Endothelial cell of umbilical vein (primary cell): ENCODE measurements at regions not wholly inside any gene's neighbourhood (a gene's known extent, or its start where the extent isn't known, plus 50 kb on each side); places are given as distances from the start of the nearest gene placed in this dataset.

ENCODE experiments used
- BruUV-seq: library from RNA; stranded (reverse); fragments of 400-500 nt; replicated peaks from 2 replicates; lab custom pipeline; 2021; lab: Mats Ljungman, UMichigan
- CTCF ChIA-PET: fragments of 300-600, 350-600 bp; sonication (Branson Sonifier 250); formaldehyde crosslinking; loops from one replicate; lab custom pipeline; 2021; ENCODE audit warnings: antibody characterized with exemption, inconsistent platforms; lab: Charles Lee
- POLR2A ChIA-PET: fragments of 300-600, 350-600 bp; sonication (Branson Sonifier 250); formaldehyde crosslinking; loops from one replicate; lab custom pipeline; 2021; ENCODE audit warnings: antibody characterized with exemption, inconsistent platforms; lab: Charles Lee
- DNase-seq: peaks from one replicate; pipeline ENCODE4 v3.0.0-alpha.2; 2011; ENCODE audit warnings: low read depth, low spot score
- FAIRE-seq: peaks from 2 replicates; lab custom pipeline; 2011; peaks lifted over from hg19 to GRCh38; lab: Jason Lieb, UNC
- H2AFZ ChIP-seq: 2 replicates; pipeline ENCODE4 v1.6.0; 2012; ENCODE audit warnings: low read depth, low read length, control low read depth, inconsistent platforms
- H3K27ac ChIP-seq: 2 replicates; pipeline ENCODE4 v1.5.1; 2011; ENCODE audit warnings: low read depth, mild to moderate bottlenecking, control low read depth, low read length, moderate library complexity; ENCODE audit not compliant: insufficient read depth
- H3K27me3 ChIP-seq, 2 experiments: 2 replicates each; pipeline versions ENCODE4 v1.6.0 to v1.6.1; 2011; ENCODE audit warnings: low read length in 2 of 2, mixed read lengths in 1 of 2; ENCODE audit not compliant: control insufficient read depth in 2 of 2, insufficient read depth in 2 of 2
- H3K36me3 ChIP-seq, 2 experiments: 2 replicates in 1 of 2; 3 replicates in 1 of 2; pipeline ENCODE4 v1.5.1; 2011; ENCODE audit warnings: low read length in 2 of 2, mild to moderate bottlenecking in 1 of 2, moderate library complexity in 1 of 2; ENCODE audit not compliant: control insufficient read depth in 2 of 2, insufficient read depth in 2 of 2; ENCODE audit errors: extremely low read depth in 1 of 2
- H3K4me1 ChIP-seq: 3 replicates; pipeline ENCODE4 v1.5.1; 2011; ENCODE audit warnings: mild to moderate bottlenecking, low read length; ENCODE audit not compliant: control insufficient read depth, insufficient read depth; ENCODE audit errors: extremely low read depth
- H3K4me2 ChIP-seq: 2 replicates; pipeline ENCODE4 v1.6.1; 2011; ENCODE audit warnings: low read length, control low read depth, mixed read lengths; ENCODE audit not compliant: insufficient read depth
- H3K4me3 ChIP-seq, 3 experiments: fragments of 200-600 bp in 1 of 3; sonication (generic), shearing (Covaris generic) in 1 of 3; replicated peaks in 1 of 3; 2 replicates each; pipeline ENCODE4 v1.5.1; 2011 to 2016; ENCODE audit warnings: control low read depth in 3 of 3, low read length in 3 of 3, mild to moderate bottlenecking in 2 of 3, inconsistent platforms in 1 of 3, low read depth in 1 of 3, moderate library complexity in 1 of 3; ENCODE audit not compliant: insufficient read depth in 1 of 3
- H3K79me2 ChIP-seq: 2 replicates; pipeline ENCODE4 v1.6.0; 2012; ENCODE audit warnings: low read length, inconsistent platforms; ENCODE audit not compliant: control insufficient read depth, insufficient read depth
- H3K9ac ChIP-seq: replicated peaks from 2 replicates; pipeline ENCODE3; 2011; ENCODE audit warnings: low read length, control low read depth; ENCODE audit not compliant: insufficient read depth; ENCODE audit errors: extremely low read depth
- H3K9me1 ChIP-seq: replicated peaks from 3 replicates; pipeline ENCODE4 v1.6.0; 2011; ENCODE audit warnings: mild to moderate bottlenecking, low read length; ENCODE audit not compliant: control insufficient read depth, insufficient read depth; ENCODE audit errors: extremely low read depth
- H3K9me3 ChIP-seq: replicated peaks from 2 replicates; pipeline ENCODE4 v1.5.1; 2012; ENCODE audit warnings: low read length, inconsistent platforms; ENCODE audit not compliant: control insufficient read depth, insufficient read depth
- H4K20me1 ChIP-seq: replicated peaks from 2 replicates; pipeline ENCODE3; 2011; ENCODE audit warnings: mild to moderate bottlenecking, low read length; ENCODE audit not compliant: control insufficient read depth, insufficient read depth; ENCODE audit errors: extremely low read depth
- EZH2 ChIP-seq: IDR thresholded peaks from 2 replicates; pipeline ENCODE4 v1.6.1; 2012; ENCODE audit warnings: borderline replicate concordance, low read depth, mild to moderate bottlenecking, moderate library complexity, low read length, inconsistent platforms; ENCODE audit not compliant: severe bottlenecking
- FOS ChIP-seq: IDR thresholded peaks from 2 replicates; pipeline ENCODE4 v1.6.1; 2011; ENCODE audit warnings: mild to moderate bottlenecking, low read length, moderate library complexity, borderline replicate concordance; ENCODE audit not compliant: insufficient read depth
- GATA2 ChIP-seq: IDR thresholded peaks from 2 replicates; pipeline ENCODE4 v1.7.0; 2011; ENCODE audit warnings: low read depth, mild to moderate bottlenecking, moderate library complexity, mixed read lengths, low read length; ENCODE audit not compliant: insufficient read length, insufficient read depth
- JUN ChIP-seq: IDR thresholded peaks from 2 replicates; pipeline ENCODE4 v1.6.1; 2011; ENCODE audit warnings: borderline replicate concordance, low read depth; ENCODE audit not compliant: insufficient read length, insufficient read depth
- MYC ChIP-seq: IDR thresholded peaks from one replicate; pipeline ENCODE4 v1.6.1; 2011; ENCODE audit warnings: mild to moderate bottlenecking, low read depth, low read length
- POLR2A ChIP-seq: IDR thresholded peaks from 2 replicates; pipeline ENCODE4 v1.6.1; 2012; ENCODE audit warnings: low read depth, mild to moderate bottlenecking, control low read depth, low read length
- POLR2AphosphoS5 ChIP-seq: IDR thresholded peaks from 2 replicates; pipeline ENCODE4 v1.6.1; 2012; ENCODE audit warnings: low read depth, mild to moderate bottlenecking, control low read depth, low read length, moderate library complexity; ENCODE audit not compliant: insufficient read depth
- dilution Hi-C: fragments of 300-500 bp; cut with MboI; formaldehyde crosslinking; loops from one replicate; pipeline ENCODE4 v1.15.0; 2019; ENCODE audit warnings: low sequenced_read_pairs; ENCODE audit not compliant: extremely low pct_ligation_motif_present
- intact Hi-C: fragments of 100-400 bp; cut with micrococcal nuclease; formaldehyde crosslinking; loops from one replicate; pipeline ENCODE4 v1.10.0; 2022
- TF ChIP-seq, protein P1 (sequence below): IDR thresholded peaks from 2 replicates; pipeline ENCODE4 v1.6.1; 2011; ENCODE audit not compliant: insufficient read depth, insufficient read length
- TF ChIP-seq, protein P2 (sequence below), 2 donors: IDR thresholded peaks; 1 replicate in 1 of 2; 2 replicates in 1 of 2; pipeline ENCODE4 v1.5.1; 2011; ENCODE audit warnings: low read length in 2 of 2, mild to moderate bottlenecking in 2 of 2, moderate library complexity in 2 of 2, control low read depth in 1 of 2, inconsistent platforms in 1 of 2, low read depth in 1 of 2; ENCODE audit not compliant: insufficient read depth in 1 of 2; ENCODE audit errors: extremely low read depth in 1 of 2

DNA sequence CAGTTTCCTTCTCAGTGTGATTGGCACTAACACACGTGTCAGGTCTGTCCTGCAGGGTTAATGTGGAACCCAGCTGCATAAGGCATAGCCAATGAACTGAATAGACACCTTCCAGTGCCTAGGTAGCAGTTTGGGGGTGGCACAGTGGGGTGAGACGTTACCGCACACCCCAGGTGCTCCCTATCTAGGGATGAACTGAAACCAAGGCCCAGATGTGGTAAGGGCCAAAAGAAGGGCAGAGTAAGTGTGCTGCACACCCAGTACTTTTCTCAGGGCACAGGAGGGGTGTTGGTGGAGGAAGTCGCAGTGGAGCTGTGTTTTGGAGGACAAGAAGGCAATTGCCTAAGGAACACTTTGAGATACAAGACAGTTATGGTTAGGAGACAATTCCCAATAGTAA, 317.9 kb upstream of the TSHZ3 start:
- no peaks in the 10 kb centered on the region for H3K36me3 ChIP-seq
- no peak overlapping the region for H3K4me2 ChIP-seq
- H4K20me1 ChIP-seq, result no peaks in the 10 kb centered on the region
- TF ChIP-seq, protein P1, sequence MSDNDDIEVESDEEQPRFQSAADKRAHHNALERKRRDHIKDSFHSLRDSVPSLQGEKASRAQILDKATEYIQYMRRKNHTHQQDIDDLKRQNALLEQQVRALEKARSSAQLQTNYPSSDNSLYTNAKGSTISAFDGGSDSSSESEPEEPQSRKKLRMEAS, result no peak
- TF ChIP-seq POLR2A, result no peak
- TF ChIP-seq, protein P2, sequence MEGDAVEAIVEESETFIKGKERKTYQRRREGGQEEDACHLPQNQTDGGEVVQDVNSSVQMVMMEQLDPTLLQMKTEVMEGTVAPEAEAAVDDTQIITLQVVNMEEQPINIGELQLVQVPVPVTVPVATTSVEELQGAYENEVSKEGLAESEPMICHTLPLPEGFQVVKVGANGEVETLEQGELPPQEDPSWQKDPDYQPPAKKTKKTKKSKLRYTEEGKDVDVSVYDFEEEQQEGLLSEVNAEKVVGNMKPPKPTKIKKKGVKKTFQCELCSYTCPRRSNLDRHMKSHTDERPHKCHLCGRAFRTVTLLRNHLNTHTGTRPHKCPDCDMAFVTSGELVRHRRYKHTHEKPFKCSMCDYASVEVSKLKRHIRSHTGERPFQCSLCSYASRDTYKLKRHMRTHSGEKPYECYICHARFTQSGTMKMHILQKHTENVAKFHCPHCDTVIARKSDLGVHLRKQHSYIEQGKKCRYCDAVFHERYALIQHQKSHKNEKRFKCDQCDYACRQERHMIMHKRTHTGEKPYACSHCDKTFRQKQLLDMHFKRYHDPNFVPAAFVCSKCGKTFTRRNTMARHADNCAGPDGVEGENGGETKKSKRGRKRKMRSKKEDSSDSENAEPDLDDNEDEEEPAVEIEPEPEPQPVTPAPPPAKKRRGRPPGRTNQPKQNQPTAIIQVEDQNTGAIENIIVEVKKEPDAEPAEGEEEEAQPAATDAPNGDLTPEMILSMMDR (IDR thresholded peaks at IDR 0.05; ENCODE audit: extremely low read depth in 1 of 2, insufficient read depth in 1 of 2, low read depth in 1 of 2, low read length in 2 of 2), result no peak
- no peak for TF ChIP-seq MYC
- TF ChIP-seq JUN, result no peak
- TF ChIP-seq GATA2, result no peak
- no peak for TF ChIP-seq FOS
- no peak for TF ChIP-seq EZH2
- TF ChIP-seq POLR2AphosphoS5, result no peak
- H2AFZ ChIP-seq, result no peak overlapping the region
- FAIRE-seq (no peak), DNase-seq (no peak)
- dilution Hi-C loops (no loop called here), intact Hi-C loops (no loop called here)
- H3K27ac ChIP-seq, result no peak overlapping the region
- no peaks in the 10 kb centered on the region for H3K79me2 ChIP-seq
- peaks cover 4% of the 10 kb centered on the region for H3K9me3 ChIP-seq
- ChIA-PET POLR2A (interaction anchor here (0.7 kb wide), 1 partner anchor 1247 kb away, joined by 4 read pairs; no protein-coding TSS in a partner anchor), CTCF (no interaction called here)
- H3K9ac ChIP-seq, result no peak overlapping the region
- H3K4me1 ChIP-seq, result no peaks in the 10 kb centered on the region
- H3K27me3 ChIP-seq, result no peaks in the 10 kb centered on the region
- no TSS peak for BruUV-seq
- H3K9me1 ChIP-seq, result no peaks in the 10 kb centered on the region
- H3K4me3 ChIP-seq, result no peak overlapping the region
